CD4-positive, alpha-beta T cell (primary cell): ENCODE measurements at regions not wholly inside any gene's neighbourhood (a gene's known extent, or its start where the extent isn't known, plus 50 kb on each side); places are given as distances from the start of the nearest gene placed in this dataset.

Experiments
- ATAC-seq: fragments of 200-7000 bp; cut with Tn5 transposase; one replicate; pipeline ENCODE4 v1.10.0; 2022; ENCODE audit warnings: mild to moderate bottlenecking; ENCODE audit not compliant: poor library complexity
- CTCF ChIA-PET: fragments of 350-600 bp; sonication (Branson Sonifier 250); formaldehyde crosslinking; loops from one replicate; lab custom pipeline; 2021; ENCODE audit warnings: antibody characterized with exemption, inconsistent platforms; lab: Charles Lee
- POLR2A ChIA-PET: fragments of 350-600 bp; sonication (Branson Sonifier 250); formaldehyde crosslinking; loops from one replicate; lab custom pipeline; 2021; ENCODE audit warnings: antibody characterized with exemption, inconsistent platforms; lab: Charles Lee
- DNase-seq, 14 experiments: peaks; one replicate each; pipeline ENCODE4 v3.0.0-alpha.2; 2013 to 2020; ENCODE audit warnings: mixed read lengths in 2 of 14
- H3K27ac ChIP-seq, 2 donors: one replicate each; pipeline versions ENCODE4 v1.5.1 to v1.7.0; 2013; ENCODE audit warnings: low read length in 2 of 2, low read depth in 1 of 2, mild to moderate bottlenecking in 1 of 2
- H3K27me3 ChIP-seq, 2 experiments: 1 replicate in 1 of 2; 2 replicates in 1 of 2; pipeline versions ENCODE4 v1.6.1 to v1.7.0; 2013; ENCODE audit warnings: low read length in 2 of 2, control low read depth in 1 of 2, mild to moderate bottlenecking in 1 of 2, moderate library complexity in 1 of 2; ENCODE audit not compliant: insufficient read depth in 2 of 2, control insufficient read depth in 1 of 2
- H3K36me3 ChIP-seq: one replicate; pipeline ENCODE4 v1.6.1; 2013; ENCODE audit warnings: low read length, control low read depth; ENCODE audit not compliant: insufficient read depth
- H3K4me1 ChIP-seq: one replicate; pipeline ENCODE4 v1.6.1; 2013; ENCODE audit warnings: low read length, control low read depth; ENCODE audit not compliant: insufficient read depth
- H3K4me3 ChIP-seq: one replicate; pipeline ENCODE4 v1.5.1; 2013; ENCODE audit warnings: mild to moderate bottlenecking, low read length, moderate library complexity
- H3K9me3 ChIP-seq, 2 experiments: 1 replicate in 1 of 2; 2 replicates in 1 of 2; pipeline versions ENCODE4 v1.6.1 to v1.7.0; 2013; ENCODE audit warnings: low read length in 2 of 2, mild to moderate bottlenecking in 2 of 2, control low read depth in 1 of 2, moderate library complexity in 1 of 2; ENCODE audit not compliant: control insufficient read depth in 1 of 2, insufficient read depth in 1 of 2
- H3K27ac Mint-ChIP-seq: one replicate; pipeline ENCODE4 v1.8.0; 2020; ENCODE audit warnings: mixed read lengths
- H3K27me3 Mint-ChIP-seq: one replicate; pipeline ENCODE4 v1.8.0; 2021; ENCODE audit warnings: mixed read lengths
- H3K36me3 Mint-ChIP-seq: one replicate; pipeline ENCODE4 v1.8.0; 2021; ENCODE audit warnings: low read depth, mixed read lengths
- H3K4me1 Mint-ChIP-seq: one replicate; pipeline ENCODE4 v1.8.0; 2021; ENCODE audit warnings: low read depth, mixed read lengths
- H3K4me3 Mint-ChIP-seq: one replicate; pipeline ENCODE4 v1.8.0; 2020; ENCODE audit warnings: mild to moderate bottlenecking, mixed read lengths
- H3K9me3 Mint-ChIP-seq: one replicate; pipeline ENCODE4 v1.8.0; 2020; ENCODE audit warnings: mixed read lengths
- intact Hi-C, 2 experiments: fragments of 100-400 bp; cut with DNase I in 1 of 2; cut with micrococcal nuclease in 1 of 2; formaldehyde crosslinking; loops; one replicate each; pipeline versions ENCODE4 v1.15.1 to v1.9.0; 2023 to 2025; cut with DNase I, micrococcal nuclease
- TF ChIP-seq, protein P1 (sequence below): fragments of 200-600 bp; IDR thresholded peaks from one replicate; pipeline ENCODE4 v1.8.0; 2022; ENCODE audit warnings: antibody characterized with exemption, mild to moderate bottlenecking

GRCh38 chr1:219071209-219071608 lies 102.5 kb upstream of the LYPLAL1 start:
- CTCF ChIA-PET, result no interaction called here
- intact Hi-C loops, result no loop called here
- no peak overlapping the region for H3K4me3 Mint-ChIP-seq
- H3K9me3 Mint-ChIP-seq, result peaks cover 13% of the 10 kb centered on the region
- Histone ChIP-seq H3K4me1 (no peaks in the 10 kb centered on the region), H3K9me3 (peaks cover 0 to 6% of the 10 kb centered on the region in 2 experiments), H3K36me3 (no peaks in the 10 kb centered on the region), H3K27me3 (no peaks in the 10 kb centered on the region), H3K27ac (no peak overlapping the region), H3K4me3 (no peak overlapping the region)
- ATAC-seq (no peak), DNase-seq (no peak)
- TF ChIP-seq, protein P1, sequence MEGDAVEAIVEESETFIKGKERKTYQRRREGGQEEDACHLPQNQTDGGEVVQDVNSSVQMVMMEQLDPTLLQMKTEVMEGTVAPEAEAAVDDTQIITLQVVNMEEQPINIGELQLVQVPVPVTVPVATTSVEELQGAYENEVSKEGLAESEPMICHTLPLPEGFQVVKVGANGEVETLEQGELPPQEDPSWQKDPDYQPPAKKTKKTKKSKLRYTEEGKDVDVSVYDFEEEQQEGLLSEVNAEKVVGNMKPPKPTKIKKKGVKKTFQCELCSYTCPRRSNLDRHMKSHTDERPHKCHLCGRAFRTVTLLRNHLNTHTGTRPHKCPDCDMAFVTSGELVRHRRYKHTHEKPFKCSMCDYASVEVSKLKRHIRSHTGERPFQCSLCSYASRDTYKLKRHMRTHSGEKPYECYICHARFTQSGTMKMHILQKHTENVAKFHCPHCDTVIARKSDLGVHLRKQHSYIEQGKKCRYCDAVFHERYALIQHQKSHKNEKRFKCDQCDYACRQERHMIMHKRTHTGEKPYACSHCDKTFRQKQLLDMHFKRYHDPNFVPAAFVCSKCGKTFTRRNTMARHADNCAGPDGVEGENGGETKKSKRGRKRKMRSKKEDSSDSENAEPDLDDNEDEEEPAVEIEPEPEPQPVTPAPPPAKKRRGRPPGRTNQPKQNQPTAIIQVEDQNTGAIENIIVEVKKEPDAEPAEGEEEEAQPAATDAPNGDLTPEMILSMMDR, result no peak
- no peaks in the 10 kb centered on the region for H3K36me3 Mint-ChIP-seq
- H3K4me1 Mint-ChIP-seq, result no peaks in the 10 kb centered on the region
- H3K27me3 Mint-ChIP-seq, result no peaks in the 10 kb centered on the region
- POLR2A ChIA-PET, result no interaction called here
- H3K27ac Mint-ChIP-seq, result no peak overlapping the region

DNA sequence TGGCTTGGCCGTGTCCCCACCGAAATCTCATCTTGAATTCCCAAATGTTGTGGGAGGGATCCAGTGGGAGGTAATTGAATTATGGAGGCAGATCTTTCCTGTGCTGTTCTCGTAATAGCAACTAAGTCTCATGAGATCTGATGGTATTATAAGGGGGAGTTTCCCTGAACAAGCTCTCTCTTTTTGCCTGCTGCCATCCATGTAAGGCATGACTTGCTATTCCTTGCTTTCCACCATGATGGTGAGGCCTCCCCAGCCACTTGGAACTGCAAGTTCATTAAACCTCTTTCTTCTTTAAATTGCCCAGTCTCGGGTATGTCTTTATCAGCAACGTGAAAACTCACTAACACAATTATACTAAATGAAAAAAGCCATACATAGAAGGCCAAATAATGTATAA lies 101.3 kb upstream of the LYPLAL1 start:
- no peak overlapping the region for H3K4me3 ChIP-seq
- no peaks in the 10 kb centered on the region for H3K36me3 ChIP-seq
- DNase-seq, result no peak
- TF ChIP-seq, protein P1, result no peak
- no peak overlapping the region for H3K4me3 Mint-ChIP-seq
- POLR2A ChIA-PET, result no interaction called here
- H3K27me3 ChIP-seq, result no peaks in the 10 kb centered on the region
- H3K36me3 Mint-ChIP-seq, result no peaks in the 10 kb centered on the region
- intact Hi-C loops, result no loop called here
- peaks cover 13% of the 10 kb centered on the region for H3K9me3 Mint-ChIP-seq
- no peak overlapping the region for H3K27ac ChIP-seq
- CTCF ChIA-PET, result no interaction called here
- H3K27ac Mint-ChIP-seq, result no peak overlapping the region
- no peaks in the 10 kb centered on the region for H3K4me1 ChIP-seq
- no peaks in the 10 kb centered on the region for H3K27me3 Mint-ChIP-seq
- no peak for ATAC-seq
- H3K4me1 Mint-ChIP-seq, result no peaks in the 10 kb centered on the region
- peaks cover 0 to 6% of the 10 kb centered on the region in 2 experiments for H3K9me3 ChIP-seq

- Mint-ChIP-seq H3K9me3 (peaks cover 8% of the 10 kb centered on the region), H3K27ac (no peak overlapping the region), H3K4me3 (no peak overlapping the region), H3K36me3 (no peaks in the 10 kb centered on the region), H3K27me3 (no peaks in the 10 kb centered on the region), H3K4me1 (no peaks in the 10 kb centered on the region)
- intact Hi-C loops, result no loop called here
- H3K36me3 ChIP-seq, result no peaks in the 10 kb centered on the region
- DNase-seq, result no peak
- no peak overlapping the region for H3K27ac ChIP-seq
- H3K4me1 ChIP-seq, result no peaks in the 10 kb centered on the region
- no peaks in the 10 kb centered on the region for H3K27me3 ChIP-seq
- TF ChIP-seq, protein P1, result no peak
- ATAC-seq, result no peak
- H3K9me3 ChIP-seq, result peaks cover 0 to 6% of the 10 kb centered on the region in 2 experiments
- POLR2A ChIA-PET, result no interaction called here
- CTCF ChIA-PET, result no interaction called here
- no peak overlapping the region for H3K4me3 ChIP-seq
Observed at GRCh38 chr1:219074084-219074728, 99.5 kb upstream of the LYPLAL1 start.
